DMS114 treated with DMSO at 0.1 percent for 48 hours (cell line): ENCODE measurements at regions not wholly inside any gene's neighbourhood (a gene's known extent, or its start where the extent isn't known, plus 50 kb on each side); places are given as distances from the start of the nearest gene placed in this dataset.

Experiments
- DNase-seq: peaks from one replicate; lab custom pipeline; 2025; ENCODE audit not compliant: unreplicated experiment; lab: John Stamatoyannopoulos, UW

DNA sequence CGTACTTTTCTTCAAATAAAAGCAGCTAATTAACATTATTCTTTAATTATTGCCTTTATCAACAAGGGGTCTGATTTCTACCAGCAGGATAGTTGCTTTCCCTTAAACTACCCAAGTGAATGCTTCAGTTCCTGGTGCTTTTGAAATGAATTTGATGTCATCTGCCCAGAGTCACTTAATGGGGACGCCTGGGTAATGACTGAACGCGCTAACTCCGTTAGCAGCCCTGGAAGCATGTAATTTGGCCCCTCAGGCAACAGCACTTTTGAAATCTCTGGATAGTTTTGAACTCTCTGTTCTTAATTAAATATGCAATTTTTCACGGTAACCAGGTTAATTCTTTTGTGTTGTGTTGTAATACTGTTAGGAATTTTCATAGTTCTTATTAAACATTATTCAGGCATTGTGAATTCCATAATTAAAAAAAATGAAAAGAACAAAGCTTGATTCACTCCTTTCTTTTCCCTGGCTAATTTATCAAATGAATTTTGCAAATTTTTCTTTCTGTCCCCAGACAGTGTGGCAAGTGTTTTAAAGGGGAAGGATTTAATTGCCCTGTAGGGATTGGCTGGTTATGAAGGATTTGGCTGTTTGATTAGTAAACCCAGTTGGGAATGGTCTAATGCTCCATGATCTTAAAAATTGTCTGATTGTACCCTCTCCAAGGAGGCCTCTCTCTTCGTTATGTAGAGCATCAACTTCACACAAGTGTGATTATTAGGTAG lies 137.5 kb upstream of the MYL2 start:
- DNase-seq = no peak

DNA sequence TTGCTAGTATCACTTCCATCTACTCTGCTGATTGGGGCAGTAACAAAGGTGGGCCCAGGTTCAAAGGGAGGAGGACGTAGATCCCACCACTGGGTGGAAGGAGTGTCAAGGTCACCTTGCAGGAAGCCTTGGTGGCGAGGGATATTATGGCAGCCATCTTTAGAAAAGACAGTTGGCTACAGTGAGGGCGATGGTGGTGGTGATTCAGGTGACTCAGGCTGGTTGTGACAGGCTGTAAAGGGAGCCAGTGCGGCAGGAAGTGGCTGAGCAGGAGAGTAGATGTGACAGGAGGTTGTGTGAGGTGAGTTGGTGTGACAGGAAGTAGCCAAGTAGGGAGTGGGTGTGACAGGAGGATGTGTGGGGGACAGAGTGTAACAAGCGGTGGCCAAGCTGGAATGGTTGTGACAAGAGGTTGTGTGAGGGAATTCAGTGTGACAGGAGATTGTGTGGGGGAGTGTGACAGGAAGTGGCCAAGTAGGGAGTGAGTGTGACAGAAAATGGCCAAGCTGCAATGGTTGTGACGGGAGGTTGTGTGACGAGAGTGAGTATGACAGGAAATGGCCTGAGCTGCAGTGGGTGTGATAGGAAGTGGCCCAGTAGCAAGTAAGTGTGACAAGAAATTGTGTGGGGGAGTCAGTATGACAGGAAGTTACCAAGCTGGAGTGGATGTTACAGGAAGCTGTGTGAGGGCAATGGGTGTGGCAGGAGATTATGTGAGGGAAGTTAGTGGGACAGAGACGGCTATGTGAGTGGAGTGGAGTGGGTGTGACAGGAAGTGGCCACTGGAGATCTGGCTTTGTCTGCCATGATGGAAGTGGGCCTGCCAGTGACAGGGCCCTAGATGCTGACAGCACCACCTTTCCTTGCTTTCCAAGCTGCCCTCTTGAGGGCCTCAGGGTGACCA lies 136.5 kb upstream of the MYL2 start:
- DNase-seq = no peak

DNA sequence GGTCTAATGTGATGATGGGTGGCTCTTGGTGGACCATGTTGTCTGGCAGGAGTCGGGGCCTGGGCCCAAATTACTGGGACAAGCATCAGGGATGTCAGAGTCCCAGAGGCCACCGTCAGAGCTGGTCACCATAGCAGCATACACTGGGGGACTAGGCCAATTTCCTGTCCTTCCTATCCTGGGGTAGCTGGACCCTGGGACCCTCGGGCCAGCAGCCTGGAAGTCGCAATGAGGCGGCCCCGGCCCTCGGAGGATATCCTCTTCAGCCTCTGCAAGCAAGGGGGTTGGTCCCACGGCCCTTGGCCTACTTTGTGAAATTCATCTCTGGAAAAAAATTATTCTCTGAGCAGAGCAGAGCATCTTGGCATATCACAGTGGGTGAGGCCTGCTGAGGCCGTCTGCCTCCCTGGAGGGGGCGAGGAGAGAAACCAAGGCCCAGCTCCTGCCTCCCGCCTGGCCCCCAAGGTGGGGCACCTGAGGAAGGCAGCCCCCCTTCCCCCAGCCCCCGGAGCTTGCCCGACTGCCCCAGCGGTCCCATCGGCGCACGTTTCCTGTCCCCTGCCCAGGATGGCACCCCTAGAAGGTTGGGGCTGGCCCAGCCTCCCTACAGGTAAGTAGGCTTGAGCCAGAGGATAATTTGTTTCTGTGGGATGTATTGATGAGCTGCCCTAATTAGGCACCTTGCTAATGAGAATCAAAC lies 135.0 kb upstream of the MYL2 start:
- no peak for DNase-seq

DNA sequence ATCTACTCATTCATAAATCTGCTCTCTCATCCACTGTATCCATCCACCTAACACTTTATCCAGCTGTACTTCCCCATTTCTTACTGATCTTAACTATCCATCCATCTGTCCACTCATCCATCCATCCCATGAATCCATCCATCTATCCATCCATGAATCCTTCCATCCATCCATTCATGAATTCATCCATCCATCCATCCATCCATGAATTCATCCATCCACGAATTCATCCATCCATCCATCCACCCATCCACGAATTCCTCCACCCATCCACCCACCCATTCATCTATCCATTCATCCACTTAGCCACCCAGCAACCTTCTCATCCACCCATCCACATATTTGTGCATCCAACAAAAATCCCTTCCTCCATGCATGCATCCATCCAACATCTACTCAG lies 128.6 kb upstream of the MYL2 start:
- DNase-seq = no peak

DNA sequence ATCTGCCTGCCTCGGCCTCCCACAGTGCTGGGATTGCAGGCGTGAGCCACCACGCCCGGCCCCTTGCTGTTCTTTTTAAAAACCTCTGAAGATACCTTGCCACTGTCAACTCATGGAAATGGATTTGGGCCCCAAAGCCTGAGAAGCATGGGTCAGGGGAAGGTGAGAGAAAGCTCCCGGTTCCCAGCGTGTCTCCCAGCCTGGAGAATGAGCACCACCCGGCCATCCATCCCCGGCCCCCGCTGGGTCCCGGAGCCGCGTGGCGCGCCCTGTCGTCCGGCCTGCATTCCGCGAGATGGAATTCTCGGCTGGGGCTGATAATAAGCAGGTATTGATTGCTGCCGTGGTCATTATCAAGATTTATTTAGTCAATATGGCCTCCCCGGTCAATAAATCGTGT lies 126.5 kb upstream of the MYL2 start:
- DNase-seq = no peak

DNA sequence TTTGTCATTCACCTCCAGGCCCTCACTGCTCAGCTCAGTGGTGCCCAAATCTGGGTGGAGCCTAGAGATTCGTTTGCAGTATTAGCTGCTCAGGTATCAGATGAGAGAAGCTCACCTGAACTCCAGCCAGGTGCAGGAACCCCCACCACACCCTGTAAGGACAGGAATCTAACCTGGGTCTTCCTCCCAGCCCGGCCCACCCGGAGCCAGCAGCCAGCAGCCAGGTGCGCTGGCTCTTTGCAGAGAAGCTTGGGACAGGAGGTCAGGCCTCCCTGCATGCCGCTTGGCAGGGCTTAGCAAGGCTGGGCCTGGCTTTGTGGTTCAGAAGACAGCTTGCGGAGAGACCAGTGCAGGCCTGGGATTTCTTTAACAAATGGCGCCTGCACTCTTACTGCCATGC lies 125.6 kb upstream of the MYL2 start:
- DNase-seq = no peak

DNA sequence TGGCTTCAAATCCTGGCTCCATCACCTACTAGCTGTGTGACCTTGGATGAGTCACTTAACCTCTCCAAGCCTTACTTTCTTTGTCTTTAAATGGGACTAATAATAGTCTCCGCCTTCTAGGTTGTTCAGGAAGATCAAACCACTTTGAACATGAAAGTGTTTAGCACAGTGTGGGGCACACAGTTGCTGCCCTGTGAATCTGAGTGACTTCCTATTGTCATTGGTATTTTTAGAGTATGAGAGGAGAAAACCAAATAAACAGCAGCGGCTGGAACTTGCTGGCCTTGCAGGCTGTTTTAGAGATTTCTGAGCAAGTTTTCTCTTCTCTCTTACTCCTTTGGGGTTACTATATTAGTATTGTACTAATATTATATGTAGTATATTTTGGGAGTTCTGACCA lies 120.7 kb upstream of the MYL2 start:
- no peak for DNase-seq

DNA sequence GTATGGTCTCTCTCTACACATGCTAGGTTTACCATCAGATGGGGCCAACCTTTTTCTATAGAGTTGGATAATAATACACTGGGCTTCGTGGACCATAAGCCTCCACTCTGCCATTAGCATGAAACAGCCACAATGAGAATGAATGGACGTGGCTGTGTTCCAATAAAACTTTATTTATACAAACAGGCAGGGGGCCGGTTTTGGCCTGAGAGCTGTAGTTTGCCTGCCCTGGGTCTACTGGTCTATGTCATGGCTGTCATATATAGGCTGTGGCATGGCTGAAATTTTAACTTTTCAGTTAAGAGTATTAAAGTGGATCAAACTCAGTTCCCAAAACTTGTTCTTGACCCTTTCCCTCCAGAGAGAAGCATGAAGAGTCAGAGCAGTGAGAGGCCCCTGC lies 120.3 kb upstream of the MYL2 start:
- no peak for DNase-seq

DNA sequence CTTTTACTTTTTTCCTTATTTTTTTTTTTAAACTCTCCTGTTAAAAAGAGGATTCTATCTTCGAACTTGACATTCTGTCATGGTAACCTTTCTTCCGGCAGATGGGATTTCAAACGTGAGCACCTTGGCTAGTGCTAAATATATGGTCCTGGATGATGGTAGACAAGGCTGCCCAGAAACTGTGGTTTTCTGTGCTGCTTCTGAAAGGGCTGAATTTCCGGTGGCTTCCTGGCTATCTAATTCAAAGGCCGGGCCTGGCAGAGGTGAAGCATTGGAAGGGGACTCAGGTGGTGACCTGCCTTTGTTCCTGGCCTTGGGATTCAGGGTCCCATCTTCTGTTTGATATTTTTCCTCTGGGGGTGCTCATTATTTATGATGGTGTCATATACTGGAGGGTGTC lies 118.6 kb upstream of the MYL2 start:
- DNase-seq = no peak

DNA sequence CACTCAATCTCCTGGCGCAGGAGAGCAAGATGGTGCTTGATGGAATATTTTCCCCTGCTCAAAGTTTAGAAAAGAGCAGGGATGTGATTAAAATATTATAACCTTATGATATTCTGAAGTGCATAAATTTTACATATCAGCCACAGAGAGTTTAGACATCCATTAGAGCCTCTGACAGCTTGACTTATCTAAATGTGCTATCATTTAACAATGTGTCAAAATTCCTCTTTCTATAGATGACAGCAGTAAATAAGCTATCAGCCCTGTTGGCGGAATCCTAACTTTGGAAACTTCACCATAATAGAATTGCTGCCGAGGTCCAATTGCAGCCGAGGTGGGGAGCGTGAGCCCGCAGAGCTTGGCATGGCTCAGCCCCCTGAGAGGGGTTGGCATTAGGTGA lies 117.7 kb upstream of the MYL2 start:
- no peak for DNase-seq

DNA sequence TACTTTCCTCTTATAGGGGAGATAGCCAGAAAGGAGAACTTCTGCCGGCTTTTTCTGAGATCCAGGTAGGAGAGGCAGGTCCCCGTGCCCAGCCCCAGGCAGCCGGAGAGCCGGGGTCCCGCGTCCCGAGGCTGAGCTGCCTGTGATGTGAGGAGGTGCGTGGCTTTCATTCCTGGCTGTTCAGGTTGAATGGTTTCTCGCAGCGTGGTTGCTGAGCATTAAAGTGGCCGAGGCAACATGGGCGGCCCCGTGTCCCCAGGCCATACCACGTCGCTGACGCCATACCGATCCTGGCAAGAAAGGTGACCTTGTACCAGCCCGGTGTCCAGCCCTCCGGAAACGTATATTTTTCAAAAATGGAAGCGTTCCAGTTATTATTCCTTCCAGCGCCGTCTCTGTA lies 116.7 kb upstream of the MYL2 start:
- no peak for DNase-seq

DNA sequence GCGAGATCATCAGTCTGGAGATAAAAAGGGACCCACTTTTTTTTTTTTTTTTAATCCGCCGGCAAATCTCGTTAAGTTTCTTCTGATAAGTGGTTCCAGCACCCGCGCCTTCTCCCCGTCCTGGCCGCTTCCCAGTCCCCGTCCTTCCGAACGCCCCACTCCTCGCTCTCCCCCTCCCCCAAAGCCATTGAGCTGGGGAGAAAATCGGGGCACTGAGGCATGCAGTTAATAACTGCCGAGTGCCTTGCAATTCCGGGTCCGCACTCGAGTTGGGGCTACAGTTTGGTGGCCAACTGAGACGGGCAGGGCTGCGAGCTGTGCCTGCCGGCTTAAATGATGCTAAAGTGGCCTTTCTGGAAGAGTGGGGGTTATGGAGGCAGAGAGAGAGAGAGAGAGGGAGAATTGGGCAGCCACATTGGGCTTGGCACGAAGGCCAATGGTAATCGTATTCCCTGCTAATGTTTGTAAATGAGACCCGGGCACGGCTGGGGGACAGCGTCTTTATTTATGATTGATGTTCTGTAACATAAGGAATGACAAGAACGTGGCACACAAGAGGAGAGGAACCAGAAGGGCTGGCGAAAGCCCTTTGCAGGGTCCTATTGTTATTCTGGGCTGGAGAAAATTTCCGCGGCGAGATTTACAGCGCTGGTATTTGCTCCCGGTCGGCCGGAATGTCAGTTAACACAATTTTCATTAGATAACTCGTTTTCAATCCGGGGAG lies 115.4 kb upstream of the MYL2 start:
- DNase-seq = no peak

DNA sequence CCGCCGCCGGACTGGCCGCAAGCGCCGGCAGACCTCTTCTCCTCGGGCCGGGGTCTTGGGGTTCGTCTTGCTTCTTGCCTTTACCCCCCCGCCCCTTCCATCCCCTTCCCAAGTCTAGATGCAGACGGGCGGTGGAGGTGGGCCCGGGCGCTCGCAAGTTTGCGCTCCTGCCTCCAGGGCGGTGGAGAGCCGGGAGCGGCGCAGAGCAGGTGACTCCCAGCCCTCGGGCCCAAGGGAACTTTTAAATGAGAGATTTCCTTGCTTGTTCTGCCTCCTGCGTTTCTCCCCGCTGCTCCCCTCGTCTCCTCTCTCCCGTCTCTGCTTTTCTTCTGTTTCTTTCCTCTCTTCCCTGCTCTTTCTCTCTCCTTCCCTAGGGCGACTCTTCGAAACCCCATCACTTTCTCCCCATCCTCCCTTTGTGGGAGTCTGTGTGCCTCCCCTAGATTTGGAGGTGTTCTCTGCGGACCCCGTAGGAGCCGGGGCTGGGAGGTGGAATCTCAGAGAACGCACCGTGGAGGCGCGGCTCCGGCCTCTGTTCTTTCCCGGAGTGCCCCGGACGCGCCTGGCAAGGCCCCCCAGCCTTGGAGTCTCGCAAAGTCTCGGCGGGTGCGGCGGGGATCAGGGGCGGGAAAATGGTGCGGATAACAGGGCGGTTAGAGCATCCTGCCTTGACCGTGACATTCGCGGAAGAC lies 114.7 kb upstream of the MYL2 start:
- DNase-seq = no peak

DNA sequence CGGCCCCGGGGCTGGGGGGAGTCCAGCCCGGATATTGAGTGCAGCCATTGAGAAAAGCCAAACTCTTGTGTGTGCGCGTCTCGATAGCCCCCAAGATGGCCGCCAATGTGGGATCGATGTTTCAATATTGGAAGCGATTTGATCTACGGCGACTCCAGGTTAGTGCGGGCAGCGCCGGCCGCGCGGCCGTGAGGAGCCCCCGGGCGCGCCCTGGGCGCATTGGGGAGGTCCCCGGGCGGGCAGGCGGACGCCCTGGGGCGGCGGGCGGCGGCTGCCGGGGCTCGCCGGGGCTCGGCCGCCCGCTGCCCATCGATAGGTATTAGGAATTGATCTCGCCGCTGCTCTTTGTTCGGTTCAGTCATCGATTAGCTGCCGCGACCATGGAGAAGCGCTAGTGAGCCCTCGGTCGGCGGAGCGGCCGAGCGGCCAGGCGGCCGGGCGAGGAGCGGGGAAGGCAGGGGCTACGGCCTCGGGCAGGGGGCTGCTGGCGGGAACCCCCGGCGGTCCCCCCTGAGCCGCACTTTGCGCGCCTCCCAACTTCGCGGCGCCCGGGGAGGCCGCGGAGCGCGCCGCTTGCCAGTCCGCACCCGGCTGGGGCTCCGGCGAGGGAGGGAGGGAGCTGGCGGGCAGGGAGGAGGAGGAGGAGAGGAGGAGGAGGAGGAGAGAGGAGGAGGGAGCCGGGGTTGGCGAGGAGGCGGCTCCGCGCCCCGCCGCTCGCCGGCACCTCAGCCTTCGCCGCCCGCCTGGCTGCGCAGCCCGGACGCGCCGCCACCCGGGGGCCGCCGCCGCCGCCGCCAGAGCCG lies 113.9 kb upstream of the MYL2 start, which contains the start of gene CUX2:
Gene CUX2 (plus strand): TSS at position 83 of the 803 bp plus-strand sequence.
- DNase-seq = no peak

DNA sequence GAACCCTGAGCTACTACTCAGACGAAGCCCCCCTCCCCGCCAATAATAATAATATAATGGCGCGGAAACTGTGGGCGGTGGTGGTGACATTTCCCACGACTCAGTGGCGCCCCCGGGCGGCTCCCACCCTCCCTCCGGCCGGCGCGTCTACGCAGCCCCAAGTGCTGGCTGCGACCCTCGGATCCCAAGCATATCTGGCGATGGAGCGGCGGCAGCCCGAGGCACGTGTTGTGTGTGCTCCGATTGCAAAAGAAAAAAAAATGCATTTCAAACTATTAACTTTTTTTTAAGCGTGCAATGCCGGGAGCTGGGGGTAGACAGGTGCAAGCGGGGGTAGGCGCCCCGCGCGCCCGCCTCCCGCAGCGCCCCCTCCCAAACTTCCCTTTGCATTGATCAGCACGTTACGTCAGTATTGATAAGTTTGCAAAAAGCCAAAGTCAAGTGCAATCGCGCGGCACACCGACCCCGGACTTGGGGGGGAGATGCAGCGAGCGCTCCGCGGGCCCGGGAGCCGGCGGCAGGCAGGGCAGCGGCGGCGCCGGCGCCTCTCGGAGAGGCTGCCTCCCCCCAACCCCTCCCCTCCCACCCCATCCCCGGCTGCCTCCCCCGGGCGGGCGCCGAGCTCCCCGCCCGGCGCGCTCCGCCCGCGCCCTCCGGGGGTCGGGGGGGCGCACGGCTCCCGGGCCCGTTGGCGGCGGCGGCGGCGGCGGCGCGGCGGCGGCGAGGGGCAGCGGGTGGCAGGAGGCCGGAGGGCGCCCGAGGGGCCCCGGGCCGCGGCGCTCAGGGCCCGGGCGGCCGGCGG lies 113.1 kb upstream of the MYL2 start:
- DNase-seq = no peak

DNA sequence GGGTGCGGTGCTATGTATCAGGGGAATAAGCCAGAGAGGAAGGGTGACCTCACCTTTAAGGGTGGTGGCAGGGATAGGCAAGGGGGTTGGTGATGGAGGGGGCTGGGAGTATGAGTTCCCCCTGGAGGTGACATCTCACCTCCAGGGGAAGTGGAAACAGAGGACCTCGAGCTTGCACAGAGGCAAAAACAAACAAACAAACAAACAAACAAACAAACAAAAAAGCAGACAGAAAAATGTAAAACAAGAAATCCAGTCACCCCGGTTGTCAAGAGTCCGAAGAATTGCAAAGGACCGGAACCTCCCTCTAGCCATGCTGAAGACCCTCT lies 112.2 kb upstream of the MYL2 start:
- DNase-seq = no peak

DNA sequence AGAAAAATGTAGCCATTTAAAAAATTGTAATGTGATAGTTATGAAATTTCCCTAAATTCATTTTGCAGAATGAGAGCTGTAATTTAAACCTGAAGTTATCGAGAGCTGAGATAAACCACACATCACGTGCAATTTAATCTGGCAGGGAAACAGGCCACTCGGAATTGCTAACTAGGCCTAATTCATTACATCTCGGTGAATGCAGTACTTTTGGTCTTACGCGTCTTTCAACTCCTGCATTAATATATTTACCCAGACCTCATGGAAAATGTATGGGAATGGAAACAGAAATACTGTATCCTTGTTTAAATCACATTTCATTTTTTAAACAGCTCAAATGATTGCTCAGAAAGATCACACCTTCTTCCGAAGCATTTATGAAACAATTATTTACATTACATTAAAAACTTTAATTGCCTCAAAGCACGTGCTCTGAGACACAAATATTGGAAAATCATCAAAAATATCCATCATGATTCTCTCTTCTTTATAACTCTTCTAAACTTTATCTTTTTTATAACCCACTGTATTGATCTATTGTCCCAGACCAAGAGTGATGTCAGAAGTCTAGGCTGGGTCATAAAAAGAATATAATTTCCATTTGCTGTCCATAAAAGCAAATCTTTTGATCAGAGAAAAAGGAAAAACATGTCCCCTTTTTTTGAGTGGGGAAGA lies 111.7 kb upstream of the MYL2 start:
- DNase-seq = no peak

DNA sequence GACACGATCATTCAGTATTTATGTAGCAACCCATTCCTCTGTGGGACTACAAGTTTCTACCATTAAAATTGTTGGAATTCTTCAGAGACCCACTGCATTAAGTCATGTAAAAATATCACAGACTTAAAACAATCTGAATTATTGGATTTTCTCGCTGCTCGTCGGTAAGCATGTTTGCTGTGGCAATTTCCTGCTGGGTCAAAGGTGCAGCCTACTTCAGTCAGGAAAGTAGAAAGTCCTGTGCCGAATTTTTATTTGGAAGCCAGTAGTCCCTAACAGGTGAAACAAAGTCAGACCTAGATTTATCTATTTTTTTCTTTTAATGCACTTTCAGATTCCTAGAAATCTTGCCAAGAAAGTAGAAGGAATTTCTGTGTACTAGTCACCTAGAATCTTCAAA lies 110.4 kb upstream of the MYL2 start:
- DNase-seq = no peak

DNA sequence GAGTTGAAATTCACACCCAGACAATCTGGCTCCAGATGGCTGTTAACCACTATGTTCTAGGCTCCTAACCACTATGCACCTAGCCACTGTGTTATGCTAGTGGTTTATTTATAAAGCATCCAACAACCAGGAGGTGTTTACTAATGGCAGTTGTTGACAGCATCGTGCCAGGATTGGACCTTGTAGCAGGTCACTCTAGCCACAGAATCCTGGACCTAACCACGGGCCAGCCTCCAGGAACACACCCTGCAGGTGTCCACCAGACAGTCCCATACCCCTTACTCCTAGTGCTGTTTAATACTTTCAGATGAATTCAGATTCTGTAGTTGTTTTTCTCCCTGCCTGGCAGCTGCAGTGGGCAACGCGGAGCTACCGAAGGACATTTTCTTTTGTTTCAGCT lies 109.4 kb upstream of the MYL2 start:
- no peak for DNase-seq
